ENCODE measurements at regions not wholly inside any gene's neighbourhood (a gene's known extent, or its start where the extent isn't known, plus 50 kb on each side); places are given as distances from the start of the nearest gene placed in this dataset.

- no peak for TF ChIP-seq CTCF (IDR thresholded peaks at IDR 0.05)
- no peak for TF ChIP-seq EZH2 (IDR thresholded peaks at IDR 0.05)
Measured at GRCh38 chr2:20536619-20537422, 89.9 kb downstream of the RHOB start.

Data from neural progenitor cell (in vitro differentiated cells).